Lung (tissue), 11 donors: ENCODE measurements at regions not wholly inside any gene's neighbourhood (a gene's known extent, or its start where the extent isn't known, plus 50 kb on each side); places are given as distances from the start of the nearest gene placed in this dataset.

Source experiments
- ATAC-seq: fragments of 200-7000 bp; cut with Tn5 transposase; one replicate; pipeline ENCODE4 v1.9.1; 2020; ENCODE audit warnings: moderate number of reproducible peaks; ENCODE audit not compliant: insufficient read depth, low FRiP score
- DNase-seq, 3 donors: peaks; one replicate each; pipeline ENCODE4 v3.0.0-alpha.2; 2013 to 2017
- H3K27ac ChIP-seq, 2 donors: one replicate each; pipeline ENCODE4 v1.5.1; 2013; ENCODE audit warnings: mild to moderate bottlenecking in 2 of 2, moderate library complexity in 2 of 2, control low read depth in 1 of 2, inconsistent platforms in 1 of 2, low read depth in 1 of 2, low read length in 1 of 2
- H3K27me3 ChIP-seq, 3 donors: one replicate each; pipeline ENCODE4 v1.5.1; 2013; ENCODE audit warnings: low read length in 2 of 3; ENCODE audit not compliant: control insufficient read depth in 3 of 3, insufficient read depth in 3 of 3
- H3K36me3 ChIP-seq, 4 donors: one replicate each; pipeline ENCODE4 v1.5.1; 2013; ENCODE audit warnings: low read length in 4 of 4, mild to moderate bottlenecking in 1 of 4, moderate library complexity in 1 of 4; ENCODE audit not compliant: control insufficient read depth in 4 of 4, insufficient read depth in 4 of 4
- H3K4me1 ChIP-seq, 5 donors: one replicate each; pipeline ENCODE4 v1.5.1; 2013; ENCODE audit warnings: low read length in 5 of 5, mild to moderate bottlenecking in 2 of 5, moderate library complexity in 1 of 5; ENCODE audit not compliant: control insufficient read depth in 5 of 5, insufficient read depth in 5 of 5
- H3K4me3 ChIP-seq: one replicate; pipeline ENCODE4 v1.5.1; 2013; ENCODE audit warnings: mild to moderate bottlenecking, control low read depth, moderate library complexity
- H3K9ac ChIP-seq, 2 donors: one replicate each; pipeline ENCODE4 v1.5.1; 2013; ENCODE audit warnings: low read length in 2 of 2, control low read depth in 1 of 2; ENCODE audit not compliant: insufficient read depth in 1 of 2
- H3K9me3 ChIP-seq, 4 donors: one replicate each; pipeline ENCODE4 v1.5.1; 2013; ENCODE audit warnings: low read length in 3 of 4, mild to moderate bottlenecking in 1 of 4, moderate library complexity in 1 of 4; ENCODE audit not compliant: control insufficient read depth in 4 of 4, insufficient read depth in 3 of 4
- CTCF ChIP-seq: IDR thresholded peaks from 2 replicates; pipeline ENCODE4 v1.5.1; 2012; ENCODE audit warnings: mild to moderate bottlenecking; ENCODE audit errors: control extremely low read depth, extremely low read depth
- WGBS, 2 donors: extraction: QIAGEN DNeasy Blood & Tissue Kit; methylation state at CpG; one replicate each; pipeline ENCODE4 v1.1.7; 2013; 5-methylcytosine and 5-hydroxymethylcytosine counted together
- donor health status: control.
- donor health status: control.
- donor health status: Bipolar disorder and iron deficiency.
- donor health status: healthy.
- donor health status: DM: yes; HTN: yes; CAD: no.

- Histone ChIP-seq H3K27me3 (no peaks in the 10 kb centered on the region), H3K9ac (no peak overlapping the region), H3K27ac (no peak overlapping the region), H3K9me3 (no peaks in the 10 kb centered on the region), H3K36me3 (no peaks in the 10 kb centered on the region), H3K4me1 (peaks cover 0 to 3% (median 0%) of the 10 kb centered on the region in 5 donors), H3K4me3 (no peak overlapping the region)
- ATAC-seq (no peak), DNase-seq (no peak)
- no peak for TF ChIP-seq CTCF
- 84 to 85% methylated on average over 2 of the region's 2 CpGs for WGBS, 2 donors
Observed at GRCh38 chr7:42765931-42766330, 145.9 kb downstream of the C7orf25 start.

- WGBS, 2 donors = 38 to 50% methylated on average over 6 of the region's 6 CpGs
- no peak for TF ChIP-seq CTCF
- DNase-seq (no peak), ATAC-seq (no peak)
- Histone ChIP-seq H3K9ac (no peak overlapping the region), H3K36me3 (no peaks in the 10 kb centered on the region), H3K4me1 (peaks cover 0 to 3% (median 0%) of the 10 kb centered on the region in 5 donors), H3K9me3 (peaks cover 0 to 3% (median 0%) of the 10 kb centered on the region in 4 donors), H3K27me3 (no peaks in the 10 kb centered on the region), H3K27ac (no peak overlapping the region), H3K4me3 (no peak overlapping the region)
Observed at GRCh38 chr7:42763137-42763551, 148.7 kb downstream of the C7orf25 start.

- H3K9me3 ChIP-seq = peaks cover 0 to 3% (median 0%) of the 10 kb centered on the region in 4 donors
- WGBS, 2 donors = 84 to 89% methylated on average over 1 of the region's 1 CpG
- H3K27me3 ChIP-seq = no peaks in the 10 kb centered on the region
- no peak for ATAC-seq
- H3K9ac ChIP-seq = no peak overlapping the region
- no peak for TF ChIP-seq CTCF
- H3K27ac ChIP-seq = no peak overlapping the region
- no peaks in the 10 kb centered on the region for H3K4me1 ChIP-seq
- DNase-seq = no peak
- no peak overlapping the region for H3K4me3 ChIP-seq
- no peaks in the 10 kb centered on the region for H3K36me3 ChIP-seq
Observed at GRCh38 chr7:42761486-42761885, 150.4 kb downstream of the C7orf25 start.

GRCh38 chr7:42758124-42758523 is 153.7 kb downstream of the C7orf25 start:
- Histone ChIP-seq H3K27ac (no peak overlapping the region), H3K9me3 (peaks cover 0 to 3% (median 0%) of the 10 kb centered on the region in 4 donors), H3K9ac (no peak overlapping the region), H3K36me3 (no peaks in the 10 kb centered on the region), H3K4me1 (no peaks in the 10 kb centered on the region), H3K4me3 (no peak overlapping the region), H3K27me3 (no peaks in the 10 kb centered on the region)
- ATAC-seq (no peak), DNase-seq (no peak)
- 79 to 93% methylated on average over 1 of the region's 1 CpG for WGBS, 2 donors
- TF ChIP-seq CTCF = no peak
